DOHH2 (cell line): ENCODE measurements at regions not wholly inside any gene's neighbourhood (a gene's known extent, or its start where the extent isn't known, plus 50 kb on each side); places are given as distances from the start of the nearest gene placed in this dataset.

ENCODE experiments used
- EZH2phosphoT487 ChIP-seq: fragments of 200-600 bp; sonication (generic); IDR thresholded peaks from 2 replicates; pipeline ENCODE4 v1.6.1; 2017; ENCODE audit warnings: borderline replicate concordance, mild to moderate bottlenecking, antibody characterized with exemption, low read length, moderate library complexity, mixed read lengths
- TF ChIP-seq, protein P1 (sequence below): fragments of 200-600 bp; sonication (generic); IDR thresholded peaks from one replicate; pipeline ENCODE4 v1.5.1; 2014; ENCODE audit warnings: antibody characterized with exemption, mild to moderate bottlenecking, low read depth, low read length; ENCODE audit not compliant: poor library complexity, severe bottlenecking

DNA sequence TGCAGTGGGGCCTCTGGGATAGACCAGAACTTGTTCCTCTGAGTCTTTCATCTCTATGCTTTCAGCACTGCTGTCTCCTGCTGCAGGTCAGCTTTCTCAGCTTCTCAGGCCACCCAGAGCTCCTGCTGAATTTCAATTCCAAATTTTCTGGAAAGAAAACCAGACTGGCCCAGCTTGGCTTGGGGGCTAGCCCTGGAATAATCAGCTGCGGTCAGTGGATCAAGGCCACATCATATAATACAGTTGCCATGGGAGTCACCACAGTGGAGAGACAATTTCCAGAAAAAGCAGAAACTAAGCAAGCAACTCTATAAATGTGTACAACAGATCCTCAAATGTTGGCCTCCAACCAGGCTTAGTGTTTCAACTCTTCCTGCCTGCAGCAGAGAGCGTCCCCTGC, 91.1 kb upstream of the SLC24A5 start:
- TF ChIP-seq, protein P1, sequence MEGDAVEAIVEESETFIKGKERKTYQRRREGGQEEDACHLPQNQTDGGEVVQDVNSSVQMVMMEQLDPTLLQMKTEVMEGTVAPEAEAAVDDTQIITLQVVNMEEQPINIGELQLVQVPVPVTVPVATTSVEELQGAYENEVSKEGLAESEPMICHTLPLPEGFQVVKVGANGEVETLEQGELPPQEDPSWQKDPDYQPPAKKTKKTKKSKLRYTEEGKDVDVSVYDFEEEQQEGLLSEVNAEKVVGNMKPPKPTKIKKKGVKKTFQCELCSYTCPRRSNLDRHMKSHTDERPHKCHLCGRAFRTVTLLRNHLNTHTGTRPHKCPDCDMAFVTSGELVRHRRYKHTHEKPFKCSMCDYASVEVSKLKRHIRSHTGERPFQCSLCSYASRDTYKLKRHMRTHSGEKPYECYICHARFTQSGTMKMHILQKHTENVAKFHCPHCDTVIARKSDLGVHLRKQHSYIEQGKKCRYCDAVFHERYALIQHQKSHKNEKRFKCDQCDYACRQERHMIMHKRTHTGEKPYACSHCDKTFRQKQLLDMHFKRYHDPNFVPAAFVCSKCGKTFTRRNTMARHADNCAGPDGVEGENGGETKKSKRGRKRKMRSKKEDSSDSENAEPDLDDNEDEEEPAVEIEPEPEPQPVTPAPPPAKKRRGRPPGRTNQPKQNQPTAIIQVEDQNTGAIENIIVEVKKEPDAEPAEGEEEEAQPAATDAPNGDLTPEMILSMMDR: no peak
- TF ChIP-seq EZH2phosphoT487: no peak
